SU-DHL-6 (cell line): ENCODE measurements at regions not wholly inside any gene's neighbourhood (a gene's known extent, or its start where the extent isn't known, plus 50 kb on each side); places are given as distances from the start of the nearest gene placed in this dataset.

ENCODE experiments used
- CTCF ChIP-seq: fragments of 200-600 bp; sonication (generic); IDR thresholded peaks from one replicate; pipeline ENCODE4 v1.5.1; 2017; ENCODE audit warnings: antibody characterized with exemption, mild to moderate bottlenecking, low read length, moderate library complexity; ENCODE audit not compliant: insufficient read depth, poor library complexity, severe bottlenecking
- EZH2phosphoT487 ChIP-seq: fragments of 200-600 bp; sonication (generic), shearing (Covaris generic); conservative IDR thresholded peaks from 2 replicates; pipeline ENCODE4 v1.6.1; 2018; ENCODE audit warnings: mild to moderate bottlenecking, antibody characterized with exemption, low read length, moderate library complexity, mixed read lengths

DNA sequence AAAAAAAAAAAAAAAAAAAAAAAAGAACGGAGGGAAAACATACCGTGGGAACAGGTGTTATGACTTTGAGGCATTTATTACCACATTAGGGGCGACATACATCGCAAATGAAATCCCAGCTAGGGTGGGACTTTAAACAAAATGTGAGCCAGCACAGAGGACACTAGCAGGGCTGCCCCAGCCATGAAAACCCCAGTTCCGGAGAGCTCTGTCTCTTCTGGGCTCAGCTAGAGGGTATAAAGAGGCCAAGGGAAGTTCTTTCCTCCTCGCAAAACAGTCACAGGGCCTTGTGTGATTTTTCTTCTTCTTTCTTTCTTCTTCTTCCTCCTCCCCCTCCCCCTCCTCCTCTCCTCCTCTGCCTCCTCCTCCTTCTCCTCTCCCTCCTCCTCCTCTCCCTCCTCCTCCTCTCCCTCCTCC, 59.9 kb upstream of the ECHDC3 start:
- no peak for TF ChIP-seq EZH2phosphoT487
- no peak for TF ChIP-seq CTCF
